Osteoblast (primary cell): ENCODE measurements at regions not wholly inside any gene's neighbourhood (a gene's known extent, or its start where the extent isn't known, plus 50 kb on each side); places are given as distances from the start of the nearest gene placed in this dataset.

Experiments used
- DNase-seq: peaks from one replicate; pipeline ENCODE4 v3.0.0; 2011; ENCODE audit warnings: low spot score, mixed read lengths; ENCODE audit not compliant: insufficient read length; ENCODE audit errors: missing footprints
- H2AFZ ChIP-seq: 2 replicates; pipeline ENCODE4 v1.6.0; 2011; ENCODE audit warnings: mild to moderate bottlenecking, low read length
- H3K27ac ChIP-seq: 2 replicates; pipeline ENCODE4 v1.5.1; 2011; ENCODE audit warnings: mild to moderate bottlenecking, low read depth, low read length, moderate library complexity
- H3K27me3 ChIP-seq: 2 replicates; pipeline ENCODE4 v1.6.0; 2012; ENCODE audit warnings: mild to moderate bottlenecking, control low read depth, inconsistent platforms, low read length, moderate library complexity; ENCODE audit not compliant: insufficient read depth
- H3K36me3 ChIP-seq: 2 replicates; pipeline ENCODE4 v1.5.1; 2011; ENCODE audit warnings: mild to moderate bottlenecking, low read length, control low read depth, moderate library complexity; ENCODE audit not compliant: insufficient read depth
- H3K4me1 ChIP-seq: 2 replicates; pipeline ENCODE4 v1.5.1; 2011; ENCODE audit warnings: mild to moderate bottlenecking, low read length, control low read depth, moderate library complexity; ENCODE audit not compliant: insufficient read depth
- H3K4me2 ChIP-seq: 2 replicates; pipeline ENCODE4 v1.6.0; 2011; ENCODE audit warnings: mild to moderate bottlenecking, low read length; ENCODE audit not compliant: insufficient read depth
- H3K4me3 ChIP-seq: fragments of 200-600 bp; sonication (generic); 3 replicates; pipeline ENCODE4 v1.5.1; 2012; ENCODE audit warnings: mild to moderate bottlenecking, low read length, inconsistent platforms; ENCODE audit not compliant: insufficient read depth
- H3K79me2 ChIP-seq: 2 replicates; pipeline ENCODE4 v1.6.0; 2012; ENCODE audit warnings: mild to moderate bottlenecking, low read length, control low read depth, inconsistent platforms; ENCODE audit not compliant: insufficient read depth
- H3K9me3 ChIP-seq: 2 replicates; pipeline ENCODE4 v1.5.1; 2011; ENCODE audit warnings: low read depth, low read length, control low read depth
- H4K20me1 ChIP-seq: 2 replicates; pipeline ENCODE4 v1.6.0; 2012; ENCODE audit warnings: mild to moderate bottlenecking, low read length, control low read depth; ENCODE audit not compliant: insufficient read depth
- CTCF ChIP-seq: IDR thresholded peaks from 2 replicates; pipeline ENCODE4 v1.5.1; 2011; ENCODE audit warnings: mild to moderate bottlenecking, low read depth, low read length, moderate library complexity; ENCODE audit errors: extremely low read depth

GRCh38 chr12:124633365-124634362, 66.3 kb upstream of the NCOR2 start:
- Histone ChIP-seq H4K20me1 (no peaks in the 10 kb centered on the region), H3K4me2 (peak overlapping the region; percentile 8), H3K9me3 (peaks cover 3% of the 10 kb centered on the region), H2AFZ (peak overlapping the region; percentile 64), H3K27me3 (no peaks in the 10 kb centered on the region), H3K79me2 (no peaks in the 10 kb centered on the region), H3K27ac (peak overlapping the region; percentile 40), H3K4me3 (no peak overlapping the region), H3K36me3 (no peaks in the 10 kb centered on the region), H3K4me1 (peaks cover 22% of the 10 kb centered on the region)
- DNase-seq = peak; percentile 89
- no peak for TF ChIP-seq CTCF

- no peak for TF ChIP-seq CTCF
- Histone ChIP-seq H3K36me3 (no peaks in the 10 kb centered on the region), H3K27me3 (no peaks in the 10 kb centered on the region), H3K79me2 (no peaks in the 10 kb centered on the region), H3K27ac (no peak overlapping the region), H3K9me3 (peaks cover 3% of the 10 kb centered on the region), H3K4me2 (no peak overlapping the region), H3K4me3 (no peak overlapping the region), H2AFZ (peak overlapping the region; percentile 67), H4K20me1 (no peaks in the 10 kb centered on the region), H3K4me1 (peaks cover 22% of the 10 kb centered on the region)
- DNase-seq = no peak
Observed at GRCh38 chr12:124632519-124632984, 65.1 kb upstream of the NCOR2 start.

- H3K4me1 ChIP-seq = peaks cover 29% of the 10 kb centered on the region
- H3K4me2 ChIP-seq = no peak overlapping the region
- no peak overlapping the region for H3K4me3 ChIP-seq
- H3K27ac ChIP-seq = no peak overlapping the region
- H3K9me3 ChIP-seq = peaks cover 3% of the 10 kb centered on the region
- TF ChIP-seq CTCF = no peak
- no peaks in the 10 kb centered on the region for H3K27me3 ChIP-seq
- H3K36me3 ChIP-seq = no peaks in the 10 kb centered on the region
- no peaks in the 10 kb centered on the region for H4K20me1 ChIP-seq
- peak; percentile 67 for DNase-seq
- no peak overlapping the region for H2AFZ ChIP-seq
- no peaks in the 10 kb centered on the region for H3K79me2 ChIP-seq
Observed at GRCh38 chr12:124631681-124632256, 64.4 kb upstream of the NCOR2 start.

GRCh38 chr12:124630791-124631313, 63.4 kb upstream of the NCOR2 start:
- Histone ChIP-seq H3K27ac (no peak overlapping the region), H2AFZ (no peak overlapping the region), H3K9me3 (peaks cover 3% of the 10 kb centered on the region), H4K20me1 (no peaks in the 10 kb centered on the region), H3K27me3 (no peaks in the 10 kb centered on the region), H3K4me1 (peaks cover 33% of the 10 kb centered on the region), H3K36me3 (no peaks in the 10 kb centered on the region), H3K4me2 (no peak overlapping the region), H3K79me2 (no peaks in the 10 kb centered on the region), H3K4me3 (no peak overlapping the region)
- TF ChIP-seq CTCF = no peak
- no peak for DNase-seq
